ENCODE measurements at regions not wholly inside any gene's neighbourhood (a gene's known extent, or its start where the extent isn't known, plus 50 kb on each side); places are given as distances from the start of the nearest gene placed in this dataset.

GRCh38 chr2:31739161-31739560, 158.4 kb upstream of the SRD5A2 start:
- TF ChIP-seq CTCF (IDR thresholded peaks at IDR 0.05) = no peak
- no peak for TF ChIP-seq POLR2A (IDR thresholded peaks at IDR 0.05)
- no peak for TF ChIP-seq EP300 (IDR thresholded peaks at IDR 0.05)
- TF ChIP-seq POLR2AphosphoS5 (IDR thresholded peaks at IDR 0.05) = no peak
